Fibroblast of skin of scalp (primary cell): ENCODE measurements at regions not wholly inside any gene's neighbourhood (a gene's known extent, or its start where the extent isn't known, plus 50 kb on each side); places are given as distances from the start of the nearest gene placed in this dataset.
A peak's percentile ranks its signal among the peaks of the same experiment; 100 is the strongest.

Experiments used
- DNase-seq: peaks from one replicate; pipeline ENCODE4 v3.0.0-alpha.2; 2013

GRCh38 chr6:139544701-139545057, 170.2 kb upstream of the CITED2 start:
- DNase-seq: no peak

GRCh38 chr6:139542351-139542750, 167.9 kb upstream of the CITED2 start:
- DNase-seq: no peak

DNA sequence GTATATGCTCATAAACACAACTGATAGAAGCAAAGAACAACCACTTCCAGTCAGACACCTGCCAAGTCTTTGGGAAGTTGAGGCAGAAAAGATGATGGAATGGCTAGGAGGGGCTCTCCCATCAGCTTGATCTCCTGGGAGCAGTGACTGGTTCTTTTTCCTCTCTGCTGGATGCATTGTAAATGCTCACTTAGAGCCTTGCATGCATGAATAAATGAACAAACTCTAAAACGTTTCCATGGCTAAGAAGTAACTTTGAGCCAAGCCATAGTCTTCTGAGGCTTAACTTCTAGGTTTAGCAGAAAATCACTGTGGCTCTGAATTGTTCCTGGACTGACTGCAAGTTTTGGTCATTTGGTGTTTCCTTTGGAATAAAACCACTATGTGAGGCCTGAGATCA, 166.4 kb upstream of the CITED2 start:
- DNase-seq: no peak

- peak; percentile 68 for DNase-seq
These were observed 165.8 kb upstream of the CITED2 start for GRCh38 chr6:139540276-139540675.

DNA sequence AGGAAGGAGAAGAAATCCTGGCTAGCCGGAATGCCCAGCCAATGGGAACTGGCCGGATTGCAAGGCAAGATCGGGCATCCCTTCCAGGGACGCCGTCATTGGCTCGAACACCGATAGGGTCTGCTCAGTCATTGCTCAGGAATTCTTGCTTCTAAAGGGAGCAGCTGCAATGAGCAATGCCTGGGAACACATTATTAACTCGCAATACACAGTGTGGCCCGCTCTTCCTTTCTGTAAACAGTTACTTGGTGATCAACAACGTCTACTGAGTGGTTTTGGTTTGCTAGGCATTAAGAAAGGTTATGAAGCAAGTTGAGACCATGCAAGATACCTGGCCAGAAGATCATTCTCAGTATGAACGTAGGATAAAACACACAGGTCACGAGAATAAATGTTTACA, 165.4 kb upstream of the CITED2 start:
- DNase-seq: peak; percentile 84

- no peak for DNase-seq
These were observed 163.9 kb upstream of the CITED2 start for GRCh38 chr6:139538366-139538765.

GRCh38 chr6:139536751-139537617, 162.5 kb upstream of the CITED2 start:
- no peak for DNase-seq

- DNase-seq: no peak
These were observed 160.1 kb upstream of the CITED2 start for GRCh38 chr6:139534472-139535115.

GRCh38 chr6:139533573-139534471, 159.4 kb upstream of the CITED2 start:
- peak; percentile 82 for DNase-seq

- no peak for DNase-seq
These were observed 158.7 kb upstream of the CITED2 start for GRCh38 chr6:139533171-139533570.

DNA sequence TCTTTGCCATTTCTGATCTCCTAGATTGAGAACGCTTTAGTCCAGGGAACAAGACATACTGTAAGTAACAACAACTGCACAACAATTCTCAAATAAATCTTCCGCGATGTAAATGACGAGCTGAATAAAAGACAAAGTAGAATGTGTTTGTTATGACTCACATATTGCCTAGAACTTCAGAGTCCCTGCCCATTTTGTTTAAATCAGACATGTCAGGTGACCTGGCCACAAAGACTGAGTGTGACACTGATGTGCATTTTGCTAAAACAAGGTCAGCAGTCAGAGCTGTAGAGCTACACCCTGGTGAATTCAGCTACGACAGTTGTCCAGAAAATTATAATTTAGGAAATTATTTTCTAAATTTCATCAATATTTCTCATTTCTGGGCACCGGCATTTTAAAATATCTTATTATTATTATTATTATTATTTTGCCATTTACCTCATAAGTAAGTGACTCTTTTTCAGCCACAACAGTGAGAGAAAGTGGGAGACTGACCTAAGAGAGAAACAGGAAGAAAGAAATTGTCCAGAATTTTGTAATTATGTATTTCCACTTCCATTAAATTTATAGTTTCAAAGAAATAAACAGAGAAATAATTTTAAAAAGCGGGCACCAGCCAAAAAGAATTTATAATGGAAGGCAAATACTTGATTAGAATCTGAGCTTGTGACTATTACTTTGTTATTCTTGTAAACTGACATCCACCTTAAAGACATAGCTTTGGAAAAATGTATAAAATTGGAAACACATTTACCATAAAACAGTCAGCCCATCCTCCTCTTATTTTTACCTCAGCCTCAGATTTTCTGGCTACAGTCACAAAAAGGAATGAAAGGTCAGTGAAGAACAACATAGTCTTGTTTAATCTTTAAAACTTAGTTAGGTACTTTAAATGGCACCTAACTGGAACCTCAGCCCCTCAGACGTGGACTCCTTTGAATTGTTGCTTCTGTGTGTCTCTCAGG, 157.0 kb upstream of the CITED2 start:
- DNase-seq: no peak

DNA sequence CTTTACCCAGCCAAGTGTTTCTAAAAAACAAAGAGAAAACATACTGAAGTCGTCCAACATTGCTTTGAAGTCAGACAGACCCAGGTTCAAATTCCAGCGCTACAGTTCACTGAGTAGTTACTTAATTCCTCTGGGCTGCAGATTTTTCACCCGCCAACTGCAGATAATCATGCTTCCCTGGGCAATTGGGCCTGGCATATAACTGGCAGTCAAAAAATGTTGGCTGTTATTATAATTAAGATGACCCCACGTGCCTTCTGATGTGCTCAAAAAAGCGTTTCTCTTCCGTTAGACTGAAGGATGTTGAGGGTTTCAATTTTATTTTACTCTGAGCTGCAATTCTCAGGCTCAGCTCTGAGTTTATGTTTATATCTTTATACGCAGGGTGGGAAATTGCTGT, 156.1 kb upstream of the CITED2 start:
- DNase-seq: no peak

- DNase-seq: no peak
These were observed 155.0 kb upstream of the CITED2 start for GRCh38 chr6:139529420-139529819.

- DNase-seq: no peak
These were observed 154.0 kb upstream of the CITED2 start for GRCh38 chr6:139528471-139528870.

DNA sequence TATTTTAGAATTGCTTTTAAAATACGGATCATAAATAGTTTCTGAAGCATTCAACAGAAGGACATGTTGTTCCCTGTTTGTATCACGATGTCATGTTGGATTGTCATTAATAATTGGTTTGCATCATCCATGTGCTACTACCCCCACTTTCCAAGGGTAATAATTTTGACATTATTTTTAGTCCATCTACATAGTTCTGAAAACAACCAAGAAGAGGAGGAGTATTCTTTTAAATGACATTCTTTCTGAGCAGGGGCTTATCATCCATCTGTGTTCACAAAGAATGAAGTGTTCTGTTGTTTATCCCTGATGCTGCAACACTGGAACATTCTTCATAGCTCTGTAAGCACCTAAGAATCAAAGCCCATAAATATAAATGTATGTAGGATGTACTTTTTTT, 151.0 kb upstream of the CITED2 start:
- DNase-seq: no peak

GRCh38 chr6:139523986-139524385, 149.5 kb upstream of the CITED2 start:
- no peak for DNase-seq

DNA sequence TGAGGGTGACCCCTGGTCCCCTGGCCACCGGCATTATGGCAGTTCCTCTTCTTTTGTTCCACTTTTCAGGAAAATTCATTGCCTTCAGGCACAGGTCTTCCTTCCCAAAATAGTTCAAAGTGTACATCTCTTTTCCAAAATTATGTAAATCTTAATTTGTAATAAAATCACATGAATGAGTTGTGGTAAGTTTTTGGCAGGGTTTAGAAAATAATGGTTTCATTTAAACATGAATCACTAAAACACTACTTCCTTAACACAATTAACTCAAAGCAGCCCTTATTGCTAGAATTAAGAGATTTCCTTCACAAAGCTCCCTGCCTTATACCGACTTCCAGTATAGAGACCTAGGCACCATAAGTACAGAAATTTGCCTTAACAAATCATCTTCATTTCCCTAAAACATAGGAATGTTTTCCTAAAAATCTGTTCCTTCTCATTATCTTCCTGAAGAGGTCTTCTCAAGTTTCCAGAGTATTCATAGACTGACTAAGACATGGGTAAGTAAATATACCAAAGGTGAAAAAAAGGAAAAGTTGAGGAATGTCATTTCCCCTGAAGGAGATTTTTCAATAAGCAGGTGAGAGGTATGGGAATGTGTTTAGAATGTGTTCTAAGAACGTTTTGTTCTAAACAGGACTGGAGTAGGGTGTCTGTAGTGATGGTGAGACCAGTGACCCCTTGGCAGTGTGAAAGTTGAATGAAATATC, 148.2 kb upstream of the CITED2 start:
- DNase-seq: no peak

GRCh38 chr6:139521338-139521737, 146.9 kb upstream of the CITED2 start:
- DNase-seq: no peak

GRCh38 chr6:139520321-139520768, 145.9 kb upstream of the CITED2 start:
- DNase-seq: no peak

DNA sequence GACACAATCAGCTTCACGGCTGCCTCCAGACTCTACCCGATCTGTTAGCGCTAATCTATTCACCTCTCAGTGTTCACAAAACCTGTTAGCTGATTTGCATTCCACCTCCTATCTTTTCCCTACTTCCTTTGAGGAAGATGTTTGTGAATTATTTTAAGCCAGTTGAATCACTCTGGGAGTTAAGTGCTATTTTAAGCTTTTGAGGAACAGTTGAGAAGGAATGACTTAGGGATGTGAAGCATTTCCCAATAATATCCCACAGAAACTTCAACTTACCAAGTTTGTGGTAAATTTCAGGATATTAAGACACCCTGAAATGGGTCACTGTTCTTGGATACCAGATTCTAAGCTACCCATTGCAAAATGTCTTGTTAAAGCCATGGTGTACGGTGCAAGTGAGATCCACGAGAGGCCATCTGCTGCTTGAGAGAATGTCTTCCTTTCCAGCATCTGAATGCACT, 145.2 kb upstream of the CITED2 start:
- DNase-seq: peak; percentile 68

DNA sequence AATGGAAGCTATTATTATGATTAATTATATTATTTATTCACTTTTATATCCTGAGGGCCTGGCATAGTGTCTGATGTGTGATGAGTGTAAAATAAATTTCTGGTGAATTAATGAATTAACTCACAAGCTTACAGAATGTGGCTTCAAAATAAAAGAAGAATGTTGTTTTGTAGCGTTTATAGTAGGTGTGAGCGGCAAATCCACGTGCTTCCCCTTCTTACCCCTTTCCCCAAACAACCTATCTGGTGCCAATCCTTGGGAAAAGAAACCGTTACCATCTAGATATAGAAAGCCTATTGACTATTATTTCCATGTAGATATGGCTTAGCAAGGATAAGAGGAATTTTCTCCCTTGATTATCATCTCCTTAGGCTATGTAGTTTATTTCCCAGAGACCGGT, 144.6 kb upstream of the CITED2 start:
- no peak for DNase-seq
